GM21619 (cell line): ENCODE measurements at regions not wholly inside any gene's neighbourhood (a gene's known extent, or its start where the extent isn't known, plus 50 kb on each side); places are given as distances from the start of the nearest gene placed in this dataset.
"Not testable (repeated sequence)": the region's sequence is repeated elsewhere in the genome, so short reads cannot be mapped to it uniquely, and the experiment has no call there.

Source experiments
- ATAC-seq: cut with Tn5 transposase; IDR thresholded peaks from one replicate; pipeline ENCODE4 v1.9.1; 2021; ENCODE audit not compliant: unreplicated experiment

GRCh38 chr18:9008709-9009635, 93.5 kb upstream of the NDUFV2 start:
- no peak for ATAC-seq

- no peak for ATAC-seq
Measured at GRCh38 chr18:9009703-9010488, 92.6 kb upstream of the NDUFV2 start.

GRCh38 chr18:9011431-9011830, 91.1 kb upstream of the NDUFV2 start:
- ATAC-seq = no peak

DNA sequence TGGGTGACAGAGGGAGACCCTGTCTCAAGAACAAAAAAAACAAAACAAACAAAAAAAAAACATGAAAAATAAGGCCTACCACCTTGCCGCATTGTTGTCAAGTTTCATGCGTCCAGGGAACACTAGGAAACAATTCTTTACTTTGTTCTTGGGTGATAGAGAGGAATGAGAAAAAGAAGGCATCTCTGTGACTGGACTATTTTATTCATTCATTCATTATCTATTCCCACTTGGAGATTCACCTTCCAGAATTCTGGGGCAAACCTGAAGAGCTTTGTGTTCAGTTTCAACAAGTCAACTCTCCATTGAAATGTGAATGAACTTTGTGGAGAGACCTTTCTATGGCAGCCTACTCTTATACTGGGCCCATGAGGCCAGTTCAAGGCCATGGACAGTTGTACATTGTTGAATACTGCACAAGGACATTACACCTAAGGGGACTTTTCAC, 88.5 kb upstream of the NDUFV2 start:
- ATAC-seq = no peak

DNA sequence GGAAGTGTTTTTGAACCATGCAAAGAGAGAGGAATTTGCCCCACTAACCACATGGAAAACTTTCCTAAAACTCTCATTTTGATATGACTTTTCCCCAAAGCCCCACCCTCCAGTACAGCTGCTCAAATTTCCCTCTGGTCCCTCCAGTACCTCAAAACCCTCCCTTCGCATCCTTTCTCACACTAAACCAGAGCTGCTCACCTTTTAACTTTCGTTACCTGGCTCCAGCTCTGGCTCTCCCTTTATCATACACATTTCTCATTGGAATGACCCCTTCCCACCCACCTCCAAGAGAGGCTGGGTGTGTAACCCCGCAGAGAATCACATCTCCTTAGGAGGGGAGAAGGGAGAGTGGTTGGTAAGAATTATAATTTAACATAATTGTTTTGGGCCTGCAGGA, 86.8 kb upstream of the NDUFV2 start:
- ATAC-seq = no peak

GRCh38 chr18:9016633-9017166, 85.8 kb upstream of the NDUFV2 start:
- no peak for ATAC-seq

DNA sequence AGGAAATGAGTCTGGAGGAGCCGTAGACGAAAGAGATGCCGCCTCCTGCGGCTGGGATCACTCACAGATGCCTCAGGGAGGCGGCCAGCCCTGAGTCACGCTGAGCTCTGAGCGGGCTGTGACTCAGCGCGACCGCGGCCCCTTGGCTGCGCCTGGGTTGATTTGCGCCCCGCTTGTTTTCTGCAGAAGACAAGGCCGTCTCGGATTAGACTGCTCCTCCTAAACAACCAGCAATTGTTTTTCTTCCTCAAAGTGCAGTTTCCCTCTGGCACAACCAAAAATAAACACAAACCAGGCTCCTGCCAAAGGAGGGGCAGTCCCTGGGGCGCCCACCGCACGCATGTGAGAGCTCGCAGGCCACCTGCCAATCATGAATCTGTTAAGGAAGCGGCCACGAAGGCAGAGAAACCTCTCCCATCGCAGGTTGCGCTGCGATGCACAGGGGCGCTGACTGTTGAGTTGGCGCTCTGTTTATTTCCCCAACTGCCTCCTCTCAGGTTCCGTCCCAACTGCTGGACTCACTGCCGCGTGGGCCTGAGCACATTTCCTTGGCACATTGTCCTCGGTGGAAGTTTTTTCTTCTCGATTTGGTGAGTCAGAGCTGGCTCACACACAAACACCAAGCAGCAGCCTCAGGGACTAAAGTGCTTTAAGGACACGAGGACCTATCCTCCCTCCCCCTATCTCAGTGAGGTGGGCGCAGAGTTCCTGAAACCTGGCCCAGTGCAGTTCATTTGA, 85.2 kb upstream of the NDUFV2 start:
- ATAC-seq = peak; percentile 88

DNA sequence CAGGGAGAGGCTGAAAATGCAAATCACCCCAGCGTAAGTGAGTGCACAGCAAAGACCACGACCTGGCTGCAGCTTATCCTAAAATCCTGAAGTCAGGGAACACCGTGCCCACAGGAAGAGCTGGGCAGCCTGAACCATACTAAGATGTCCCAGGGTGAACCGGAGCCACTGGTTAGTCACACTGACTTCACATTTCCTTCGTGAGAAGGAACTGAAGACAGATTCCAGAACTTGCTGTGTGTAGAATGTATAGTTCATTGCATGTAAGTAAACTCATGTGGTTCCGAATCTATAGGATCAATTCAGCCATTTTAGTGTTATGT, 84.6 kb upstream of the NDUFV2 start:
- ATAC-seq = peak; percentile 4

GRCh38 chr18:9019135-9019534, 83.4 kb upstream of the NDUFV2 start:
- ATAC-seq = no peak

- ATAC-seq = no peak
Measured at GRCh38 chr18:9020221-9020620, 82.3 kb upstream of the NDUFV2 start.

- no peak for ATAC-seq
Measured at GRCh38 chr18:9021458-9021857, 81.0 kb upstream of the NDUFV2 start.

GRCh38 chr18:9022397-9023155, 79.9 kb upstream of the NDUFV2 start:
- no peak for ATAC-seq

DNA sequence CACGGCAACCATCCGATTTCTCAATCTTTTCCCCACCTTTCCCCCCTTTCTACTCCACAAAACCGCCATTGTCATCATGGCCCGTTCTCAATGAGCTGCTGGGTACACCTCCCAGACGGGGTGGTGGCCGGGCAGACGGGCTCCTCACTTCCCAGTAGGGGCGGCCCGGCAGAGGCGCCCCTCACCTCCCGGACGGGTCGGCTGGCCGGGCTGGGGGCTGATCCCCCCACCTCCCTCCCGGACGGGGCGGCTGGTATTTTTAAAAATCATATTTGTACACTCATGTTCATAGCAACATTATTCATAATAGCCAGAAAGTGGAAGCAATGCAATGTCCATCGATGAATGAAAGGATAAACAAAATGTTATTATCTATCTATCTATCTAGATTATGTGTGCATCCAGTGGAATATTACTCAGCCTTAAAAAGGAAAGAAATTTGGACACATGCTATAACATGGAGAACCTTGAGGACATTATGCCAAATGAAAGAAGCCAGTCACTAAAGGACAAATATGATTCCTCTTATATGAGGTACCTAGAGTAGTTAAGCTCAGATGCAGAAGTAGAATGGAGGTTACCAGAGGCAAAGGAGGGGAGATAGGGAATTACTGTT, 78.4 kb upstream of the NDUFV2 start:
- ATAC-seq = not testable (repeated sequence)

DNA sequence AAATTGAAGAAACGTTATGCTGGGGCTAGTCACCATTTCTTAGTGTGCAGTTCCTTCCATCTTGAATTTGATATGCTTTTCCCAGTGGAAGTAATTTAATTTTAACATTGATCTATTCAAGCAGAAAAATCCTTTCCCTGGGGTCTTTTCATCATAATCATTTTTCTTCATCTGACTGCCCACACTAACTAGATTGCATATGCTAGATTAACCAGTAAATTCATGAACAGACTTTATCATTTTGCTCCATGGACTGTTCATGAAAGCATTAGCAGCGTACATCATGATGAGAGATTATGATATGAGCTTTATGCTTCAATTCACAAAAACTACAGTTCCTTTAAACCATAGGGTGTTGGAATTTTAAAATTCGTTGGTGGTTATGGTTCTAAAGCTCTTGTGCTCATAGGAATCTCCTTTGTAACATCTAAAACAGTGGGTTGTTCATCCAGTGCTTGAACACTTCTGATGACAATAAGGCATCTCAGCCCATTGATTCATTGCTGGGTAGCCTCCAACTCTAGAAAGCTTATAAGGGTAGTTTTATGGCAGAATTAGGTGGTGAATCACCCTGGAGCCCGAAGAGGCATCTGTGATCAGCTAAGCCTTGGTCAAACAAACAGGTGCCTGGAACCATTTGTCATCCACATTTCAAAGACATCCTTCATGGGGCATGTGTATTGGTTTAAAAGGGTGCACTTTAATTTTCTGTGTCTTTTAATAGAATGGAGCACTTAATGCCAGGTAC, 77.2 kb upstream of the NDUFV2 start:
- ATAC-seq = no peak

GRCh38 chr18:9029131-9029530, 73.4 kb upstream of the NDUFV2 start:
- no peak for ATAC-seq

DNA sequence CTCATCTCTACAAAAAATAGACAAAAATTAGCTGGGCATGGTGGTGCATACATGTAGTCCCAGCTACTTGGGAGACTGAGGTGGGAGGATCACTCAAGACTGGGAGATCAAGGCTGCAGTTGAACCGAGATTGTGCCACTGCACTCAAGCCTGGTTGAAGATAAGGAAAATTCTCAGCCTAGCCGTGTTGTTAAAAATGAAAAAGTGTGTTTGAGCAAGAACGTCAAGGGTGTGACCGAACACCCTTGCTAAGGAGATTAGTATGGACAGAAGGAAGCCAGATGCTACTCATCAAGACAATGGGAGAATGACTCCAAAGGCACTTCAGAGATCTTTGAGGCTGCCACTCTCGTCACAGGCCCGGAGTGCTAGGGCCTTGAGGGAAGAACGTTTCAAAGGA, 70.0 kb upstream of the NDUFV2 start:
- ATAC-seq = no peak

DNA sequence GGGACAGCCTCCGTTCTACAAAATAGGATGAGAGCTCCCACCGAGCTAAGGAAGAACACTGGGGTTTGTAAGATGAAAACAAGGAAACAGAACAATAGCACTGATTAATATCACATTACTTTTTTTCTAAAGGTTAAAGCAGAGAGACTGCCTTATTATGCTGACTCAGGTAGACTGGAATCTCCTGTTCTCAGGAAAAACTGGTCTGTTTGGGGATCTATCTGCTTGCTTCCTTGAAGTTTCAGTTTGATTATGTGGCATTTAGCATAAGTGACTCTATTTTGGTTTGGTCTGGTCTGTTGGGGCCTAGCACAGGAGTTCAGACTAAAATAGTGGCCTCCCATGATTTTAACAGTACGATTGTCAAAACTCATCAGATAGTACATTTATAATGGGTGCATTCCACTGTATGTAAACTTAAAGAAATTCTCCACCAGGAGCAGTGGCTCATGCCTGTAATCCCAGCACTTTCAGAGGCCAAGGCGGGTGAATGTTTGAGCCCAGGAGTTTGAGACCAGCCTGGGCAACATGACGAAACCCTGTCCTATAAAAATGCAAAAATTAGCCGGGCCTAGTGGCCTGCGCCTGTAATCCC, 64.1 kb upstream of the NDUFV2 start:
- ATAC-seq = no peak

- no peak for ATAC-seq
Measured at GRCh38 chr18:9039441-9040071, 62.9 kb upstream of the NDUFV2 start.
